H1 (cell line): ENCODE measurements at regions not wholly inside any gene's neighbourhood (a gene's known extent, or its start where the extent isn't known, plus 50 kb on each side); places are given as distances from the start of the nearest gene placed in this dataset.

Source experiments
- BCL11A ChIP-seq, 2 experiments: IDR thresholded peaks; one replicate each; pipeline ENCODE4 v1.6.1; 2011; ENCODE audit warnings: low read depth in 2 of 2, low read length in 2 of 2, mild to moderate bottlenecking in 2 of 2
- CTCF ChIP-seq, 3 experiments: IDR thresholded peaks; 1 replicate in 2 of 3; 2 replicates in 1 of 3; pipeline versions ENCODE4 v1.5.1 to v1.6.1; 2011; ENCODE audit warnings: low read length in 3 of 3, mild to moderate bottlenecking in 3 of 3, inconsistent platforms in 2 of 3, low read depth in 1 of 3, moderate library complexity in 1 of 3; ENCODE audit not compliant: insufficient read depth in 1 of 3; ENCODE audit errors: control extremely low read depth in 1 of 3
- POLR2A ChIP-seq, 2 experiments: IDR thresholded peaks; 1 replicate in 1 of 2; 2 replicates in 1 of 2; pipeline ENCODE4 v1.6.1; 2011; ENCODE audit warnings: low read depth in 2 of 2, low read length in 2 of 2, mild to moderate bottlenecking in 2 of 2; ENCODE audit errors: control extremely low read depth in 1 of 2
- POLR2AphosphoS5 ChIP-seq: IDR thresholded peaks from 2 replicates; pipeline ENCODE4 v1.6.1; 2011; ENCODE audit warnings: low read depth, low read length
- RAD21 ChIP-seq, 2 experiments: IDR thresholded peaks in 1 of 2; conservative IDR thresholded peaks in 1 of 2; 2 replicates each; pipeline ENCODE4 v1.6.1; 2011; ENCODE audit warnings: low read depth in 2 of 2, low read length in 2 of 2, improper control_type of control experiment in 1 of 2, inconsistent platforms in 1 of 2, mild to moderate bottlenecking in 1 of 2, moderate library complexity in 1 of 2
- SP1 ChIP-seq: IDR thresholded peaks from 2 replicates; pipeline ENCODE4 v1.6.1; 2011; ENCODE audit warnings: low read depth, low read length
- YY1 ChIP-seq: IDR thresholded peaks from 2 replicates; pipeline ENCODE4 v1.6.1; 2011; ENCODE audit warnings: low read depth, mild to moderate bottlenecking, low read length
- TF ChIP-seq, protein P1 (sequence below): IDR thresholded peaks from 2 replicates; pipeline ENCODE4 v1.6.1; 2011; ENCODE audit warnings: low read length, improper control_type of control experiment

GRCh38 chr13:111486801-111487200, 166.4 kb downstream of the TEX29 start:
- no peak for TF ChIP-seq CTCF (IDR thresholded peaks at IDR 0.05; ENCODE audit: control extremely low read depth in 1 of 3, insufficient read depth in 1 of 3, low read depth in 1 of 3, low read length in 3 of 3)
- TF ChIP-seq, protein P1, sequence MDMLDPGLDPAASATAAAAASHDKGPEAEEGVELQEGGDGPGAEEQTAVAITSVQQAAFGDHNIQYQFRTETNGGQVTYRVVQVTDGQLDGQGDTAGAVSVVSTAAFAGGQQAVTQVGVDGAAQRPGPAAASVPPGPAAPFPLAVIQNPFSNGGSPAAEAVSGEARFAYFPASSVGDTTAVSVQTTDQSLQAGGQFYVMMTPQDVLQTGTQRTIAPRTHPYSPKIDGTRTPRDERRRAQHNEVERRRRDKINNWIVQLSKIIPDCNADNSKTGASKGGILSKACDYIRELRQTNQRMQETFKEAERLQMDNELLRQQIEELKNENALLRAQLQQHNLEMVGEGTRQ: no peak
- TF ChIP-seq POLR2A (IDR thresholded peaks at IDR 0.05; ENCODE audit: control extremely low read depth in 1 of 2, low read depth in 2 of 2, low read length in 2 of 2): no peak
- no peak for TF ChIP-seq YY1
- TF ChIP-seq BCL11A (IDR thresholded peaks at IDR 0.05; ENCODE audit: low read depth in 2 of 2, low read length in 2 of 2): no peak
- no peak for TF ChIP-seq SP1
- no peak for TF ChIP-seq RAD21 (IDR thresholded peaks at IDR 0.05 in 1 of 2, conservative IDR thresholded peaks at IDR 0.05 in 1 of 2; ENCODE audit: low read depth in 2 of 2, low read length in 2 of 2)
- TF ChIP-seq POLR2AphosphoS5: no peak
